ENCODE measurements at regions not wholly inside any gene's neighbourhood (a gene's known extent, or its start where the extent isn't known, plus 50 kb on each side); places are given as distances from the start of the nearest gene placed in this dataset.
A peak's percentile ranks its signal among the peaks of the same experiment; 100 is the strongest.

GRCh38 chr7:52017802-52018679, 701.4 kb upstream of the COBL start:
- Histone ChIP-seq H3K4me1 (no peaks in the 10 kb centered on the region), H3K4me3 (peak overlapping the region in 1 of 4 donors; percentile 18), H3K9me3 (no peaks in the 10 kb centered on the region), H3K27me3 (no peaks in the 10 kb centered on the region), H3K36me3 (no peaks in the 10 kb centered on the region), H3K27ac (replicated peaks in 1 of 4) (no peak overlapping the region)
- TF ChIP-seq EP300 (IDR thresholded peaks at IDR 0.05) (no peak), POLR2A (IDR thresholded peaks at IDR 0.05; ENCODE audit: low read depth) (no peak)
- WGBS: 69% methylated on average over 8 of the region's 8 CpGs
- DNase-seq (ENCODE audit: extremely low spot score): no peak
- intact Hi-C loops (cut with DNase I): no loop called here

- Histone ChIP-seq H3K4me3 (no peak overlapping the region), H3K27me3 (no peaks in the 10 kb centered on the region), H3K27ac (replicated peaks in 1 of 4) (no peak overlapping the region), H3K4me1 (peaks cover 0 to 7% (median 0%) of the 10 kb centered on the region in 4 donors), H3K36me3 (no peaks in the 10 kb centered on the region), H3K9me3 (no peaks in the 10 kb centered on the region)
- intact Hi-C loops (cut with DNase I): no loop called here
- WGBS: 4% methylated on average over 1 of the region's 1 CpG
- no peak for DNase-seq (ENCODE audit: extremely low spot score)
- TF ChIP-seq EP300 (IDR thresholded peaks at IDR 0.05) (no peak), POLR2A (IDR thresholded peaks at IDR 0.05; ENCODE audit: low read depth) (no peak), POLR2AphosphoS5 (IDR thresholded peaks at IDR 0.05) (no peak)
- TF ChIP-seq, protein P1, sequence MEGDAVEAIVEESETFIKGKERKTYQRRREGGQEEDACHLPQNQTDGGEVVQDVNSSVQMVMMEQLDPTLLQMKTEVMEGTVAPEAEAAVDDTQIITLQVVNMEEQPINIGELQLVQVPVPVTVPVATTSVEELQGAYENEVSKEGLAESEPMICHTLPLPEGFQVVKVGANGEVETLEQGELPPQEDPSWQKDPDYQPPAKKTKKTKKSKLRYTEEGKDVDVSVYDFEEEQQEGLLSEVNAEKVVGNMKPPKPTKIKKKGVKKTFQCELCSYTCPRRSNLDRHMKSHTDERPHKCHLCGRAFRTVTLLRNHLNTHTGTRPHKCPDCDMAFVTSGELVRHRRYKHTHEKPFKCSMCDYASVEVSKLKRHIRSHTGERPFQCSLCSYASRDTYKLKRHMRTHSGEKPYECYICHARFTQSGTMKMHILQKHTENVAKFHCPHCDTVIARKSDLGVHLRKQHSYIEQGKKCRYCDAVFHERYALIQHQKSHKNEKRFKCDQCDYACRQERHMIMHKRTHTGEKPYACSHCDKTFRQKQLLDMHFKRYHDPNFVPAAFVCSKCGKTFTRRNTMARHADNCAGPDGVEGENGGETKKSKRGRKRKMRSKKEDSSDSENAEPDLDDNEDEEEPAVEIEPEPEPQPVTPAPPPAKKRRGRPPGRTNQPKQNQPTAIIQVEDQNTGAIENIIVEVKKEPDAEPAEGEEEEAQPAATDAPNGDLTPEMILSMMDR (IDR thresholded peaks at IDR 0.05): no peak
Measured at GRCh38 chr7:52009181-52009580, 692.6 kb upstream of the COBL start.

DNA sequence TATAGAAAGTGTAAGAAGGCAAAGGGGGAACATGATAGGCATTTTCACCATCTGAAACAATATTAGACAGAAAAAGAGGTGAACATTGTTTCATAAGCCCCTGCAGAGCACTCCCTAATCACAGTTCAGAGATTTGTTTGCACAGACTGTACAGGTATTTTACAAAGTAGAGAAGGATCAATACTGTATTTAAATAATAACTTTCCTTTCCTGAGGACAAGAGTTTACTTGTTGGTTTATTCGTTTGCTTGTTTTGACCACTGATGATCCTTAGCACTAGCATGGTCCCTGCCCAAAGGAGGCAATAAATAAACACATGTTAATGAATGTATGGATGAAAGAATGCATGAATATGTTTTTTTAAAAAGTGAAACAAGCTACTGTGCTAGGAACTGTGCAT, 690.1 kb upstream of the COBL start:
- TF ChIP-seq, protein P1 (IDR thresholded peaks at IDR 0.05): no peak
- TF ChIP-seq EP300 (IDR thresholded peaks at IDR 0.05) (no peak), POLR2A (IDR thresholded peaks at IDR 0.05; ENCODE audit: low read depth) (no peak), POLR2AphosphoS5 (IDR thresholded peaks at IDR 0.05) (no peak)
- Histone ChIP-seq H3K27me3 (no peaks in the 10 kb centered on the region), H3K36me3 (no peaks in the 10 kb centered on the region), H3K9me3 (no peaks in the 10 kb centered on the region), H3K4me1 (peaks cover 0 to 7% (median 0%) of the 10 kb centered on the region in 4 donors), H3K27ac (replicated peaks in 1 of 4) (no peak overlapping the region), H3K4me3 (no peak overlapping the region)
- 83% methylated on average over 1 of the region's 1 CpG for WGBS
- intact Hi-C loops (cut with DNase I): no loop called here
- DNase-seq (ENCODE audit: extremely low spot score): no peak

DNA sequence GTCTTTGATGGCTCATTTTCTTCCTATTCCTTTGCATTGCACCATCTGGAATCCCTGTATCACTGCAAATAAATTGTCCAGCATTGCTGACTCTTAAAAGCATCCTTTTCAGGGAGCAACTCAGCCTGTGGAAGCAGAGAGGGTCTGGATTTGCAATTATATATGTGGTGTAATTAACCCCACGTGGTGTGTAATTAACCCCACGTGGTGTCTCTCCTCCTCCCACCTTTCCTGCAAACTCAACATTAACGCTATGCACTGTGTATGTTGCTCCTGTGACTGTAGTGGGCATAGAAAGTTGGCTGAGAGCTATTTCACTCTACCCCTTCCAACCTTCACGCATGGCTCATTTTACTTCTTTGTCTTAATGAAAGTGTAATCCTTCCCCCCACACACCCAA, 689.0 kb upstream of the COBL start:
- H3K4me1 ChIP-seq: peaks cover 0 to 7% (median 0%) of the 10 kb centered on the region in 4 donors
- H3K27ac ChIP-seq (replicated peaks in 1 of 4): no peak overlapping the region
- TF ChIP-seq, protein P1 (IDR thresholded peaks at IDR 0.05): no peak
- TF ChIP-seq EP300 (IDR thresholded peaks at IDR 0.05) (no peak), POLR2AphosphoS5 (IDR thresholded peaks at IDR 0.05) (no peak), POLR2A (IDR thresholded peaks at IDR 0.05; ENCODE audit: low read depth) (no peak)
- no peaks in the 10 kb centered on the region for H3K27me3 ChIP-seq
- no peaks in the 10 kb centered on the region for H3K36me3 ChIP-seq
- no peak overlapping the region for H3K4me3 ChIP-seq
- WGBS: 80% methylated on average over 4 of the region's 4 CpGs
- no peak for DNase-seq (ENCODE audit: extremely low spot score)
- H3K9me3 ChIP-seq: no peaks in the 10 kb centered on the region
- intact Hi-C loops (cut with DNase I): no loop called here

GRCh38 chr7:51995596-51996179, 679.1 kb upstream of the COBL start:
- WGBS: 57% methylated on average over 1 of the region's 2 CpGs
- Histone ChIP-seq H3K4me3 (no peak overlapping the region), H3K4me1 (no peaks in the 10 kb centered on the region), H3K9me3 (peaks cover 0 to 10% (median 4%) of the 10 kb centered on the region in 4 donors), H3K27ac (replicated peaks in 1 of 4) (no peak overlapping the region), H3K36me3 (no peaks in the 10 kb centered on the region), H3K27me3 (no peaks in the 10 kb centered on the region)
- intact Hi-C loops (cut with DNase I): no loop called here
- TF ChIP-seq EP300 (IDR thresholded peaks at IDR 0.05): no peak
- no peak for TF ChIP-seq POLR2AphosphoS5 (IDR thresholded peaks at IDR 0.05)
- no peak for TF ChIP-seq POLR2A (IDR thresholded peaks at IDR 0.05; ENCODE audit: low read depth)
- TF ChIP-seq, protein P1 (IDR thresholded peaks at IDR 0.05): no peak
- no peak for DNase-seq (ENCODE audit: extremely low spot score)
